GM23338 (cell line): ENCODE measurements at regions not wholly inside any gene's neighbourhood (a gene's known extent, or its start where the extent isn't known, plus 50 kb on each side); places are given as distances from the start of the nearest gene placed in this dataset.

Experiments used
- JUNB ChIP-seq: IDR thresholded peaks from one replicate; pipeline ENCODE4 v1.6.1; 2016; ENCODE audit warnings: antibody characterized with exemption; ENCODE audit not compliant: unreplicated experiment
- ZNF331 ChIP-seq: fragments of 250-450 bp; sonication (Bioruptor Pico); IDR thresholded peaks from 2 replicates; pipeline ENCODE4 v1.5.0; 2020; ENCODE audit warnings: low read depth, mild to moderate bottlenecking, moderate library complexity
- TF ChIP-seq, protein P1 (sequence below): fragments of 250-450 bp; sonication (Bioruptor Pico); IDR thresholded peaks from 2 replicates; pipeline ENCODE4 v1.5.0; 2020; ENCODE audit warnings: mild to moderate bottlenecking, moderate library complexity
- TF ChIP-seq, protein P2 (sequence below), 2 experiments: fragments of 200-600 bp in 1 of 2; sonication (generic) in 1 of 2; conservative IDR thresholded peaks; 2 replicates each; pipeline versions ENCODE4 v1.5.1 to v1.6.1; 2016 to 2017; ENCODE audit warnings: antibody characterized with exemption in 2 of 2, low read depth in 2 of 2, mild to moderate bottlenecking in 2 of 2, moderate library complexity in 1 of 2
- TF ChIP-seq, protein P3 (sequence below): IDR thresholded peaks from one replicate; pipeline ENCODE4 v1.6.1; 2018; ENCODE audit warnings: antibody characterized with exemption; ENCODE audit not compliant: unreplicated experiment

DNA sequence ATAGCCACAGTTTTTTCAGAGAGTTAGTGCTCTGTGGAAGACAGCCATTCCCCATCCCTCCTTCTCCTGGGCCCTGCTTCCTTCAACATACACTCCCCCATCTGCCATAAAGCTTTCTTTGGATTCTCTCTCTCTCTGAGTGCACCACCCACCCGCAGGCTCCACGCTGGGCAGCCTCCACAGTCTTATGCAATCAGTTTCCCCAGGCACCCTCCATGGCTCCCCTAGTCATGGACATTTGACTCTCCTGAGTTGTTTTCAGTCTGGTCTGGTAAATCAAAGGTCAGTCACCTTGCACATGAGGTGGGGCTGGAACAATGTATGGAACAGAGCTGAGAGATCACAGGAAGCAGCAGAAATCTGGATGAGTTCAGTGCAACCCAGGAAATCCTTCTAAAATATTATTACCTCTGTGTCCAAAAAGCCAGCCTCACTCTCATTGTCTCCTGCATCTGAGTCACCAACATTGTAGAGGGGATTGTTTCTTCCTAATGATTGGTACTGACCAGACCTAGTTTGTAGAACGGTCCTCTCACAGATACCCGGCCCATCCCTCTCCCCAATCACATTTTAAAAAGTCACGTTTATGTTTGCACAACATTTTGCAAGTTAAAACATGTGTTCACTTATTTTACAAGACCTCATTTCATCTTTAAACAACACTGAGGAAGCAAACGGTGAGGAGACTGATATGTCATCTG, 70.1 kb downstream of the CYCS start (continued):
- TF ChIP-seq, protein P1, sequence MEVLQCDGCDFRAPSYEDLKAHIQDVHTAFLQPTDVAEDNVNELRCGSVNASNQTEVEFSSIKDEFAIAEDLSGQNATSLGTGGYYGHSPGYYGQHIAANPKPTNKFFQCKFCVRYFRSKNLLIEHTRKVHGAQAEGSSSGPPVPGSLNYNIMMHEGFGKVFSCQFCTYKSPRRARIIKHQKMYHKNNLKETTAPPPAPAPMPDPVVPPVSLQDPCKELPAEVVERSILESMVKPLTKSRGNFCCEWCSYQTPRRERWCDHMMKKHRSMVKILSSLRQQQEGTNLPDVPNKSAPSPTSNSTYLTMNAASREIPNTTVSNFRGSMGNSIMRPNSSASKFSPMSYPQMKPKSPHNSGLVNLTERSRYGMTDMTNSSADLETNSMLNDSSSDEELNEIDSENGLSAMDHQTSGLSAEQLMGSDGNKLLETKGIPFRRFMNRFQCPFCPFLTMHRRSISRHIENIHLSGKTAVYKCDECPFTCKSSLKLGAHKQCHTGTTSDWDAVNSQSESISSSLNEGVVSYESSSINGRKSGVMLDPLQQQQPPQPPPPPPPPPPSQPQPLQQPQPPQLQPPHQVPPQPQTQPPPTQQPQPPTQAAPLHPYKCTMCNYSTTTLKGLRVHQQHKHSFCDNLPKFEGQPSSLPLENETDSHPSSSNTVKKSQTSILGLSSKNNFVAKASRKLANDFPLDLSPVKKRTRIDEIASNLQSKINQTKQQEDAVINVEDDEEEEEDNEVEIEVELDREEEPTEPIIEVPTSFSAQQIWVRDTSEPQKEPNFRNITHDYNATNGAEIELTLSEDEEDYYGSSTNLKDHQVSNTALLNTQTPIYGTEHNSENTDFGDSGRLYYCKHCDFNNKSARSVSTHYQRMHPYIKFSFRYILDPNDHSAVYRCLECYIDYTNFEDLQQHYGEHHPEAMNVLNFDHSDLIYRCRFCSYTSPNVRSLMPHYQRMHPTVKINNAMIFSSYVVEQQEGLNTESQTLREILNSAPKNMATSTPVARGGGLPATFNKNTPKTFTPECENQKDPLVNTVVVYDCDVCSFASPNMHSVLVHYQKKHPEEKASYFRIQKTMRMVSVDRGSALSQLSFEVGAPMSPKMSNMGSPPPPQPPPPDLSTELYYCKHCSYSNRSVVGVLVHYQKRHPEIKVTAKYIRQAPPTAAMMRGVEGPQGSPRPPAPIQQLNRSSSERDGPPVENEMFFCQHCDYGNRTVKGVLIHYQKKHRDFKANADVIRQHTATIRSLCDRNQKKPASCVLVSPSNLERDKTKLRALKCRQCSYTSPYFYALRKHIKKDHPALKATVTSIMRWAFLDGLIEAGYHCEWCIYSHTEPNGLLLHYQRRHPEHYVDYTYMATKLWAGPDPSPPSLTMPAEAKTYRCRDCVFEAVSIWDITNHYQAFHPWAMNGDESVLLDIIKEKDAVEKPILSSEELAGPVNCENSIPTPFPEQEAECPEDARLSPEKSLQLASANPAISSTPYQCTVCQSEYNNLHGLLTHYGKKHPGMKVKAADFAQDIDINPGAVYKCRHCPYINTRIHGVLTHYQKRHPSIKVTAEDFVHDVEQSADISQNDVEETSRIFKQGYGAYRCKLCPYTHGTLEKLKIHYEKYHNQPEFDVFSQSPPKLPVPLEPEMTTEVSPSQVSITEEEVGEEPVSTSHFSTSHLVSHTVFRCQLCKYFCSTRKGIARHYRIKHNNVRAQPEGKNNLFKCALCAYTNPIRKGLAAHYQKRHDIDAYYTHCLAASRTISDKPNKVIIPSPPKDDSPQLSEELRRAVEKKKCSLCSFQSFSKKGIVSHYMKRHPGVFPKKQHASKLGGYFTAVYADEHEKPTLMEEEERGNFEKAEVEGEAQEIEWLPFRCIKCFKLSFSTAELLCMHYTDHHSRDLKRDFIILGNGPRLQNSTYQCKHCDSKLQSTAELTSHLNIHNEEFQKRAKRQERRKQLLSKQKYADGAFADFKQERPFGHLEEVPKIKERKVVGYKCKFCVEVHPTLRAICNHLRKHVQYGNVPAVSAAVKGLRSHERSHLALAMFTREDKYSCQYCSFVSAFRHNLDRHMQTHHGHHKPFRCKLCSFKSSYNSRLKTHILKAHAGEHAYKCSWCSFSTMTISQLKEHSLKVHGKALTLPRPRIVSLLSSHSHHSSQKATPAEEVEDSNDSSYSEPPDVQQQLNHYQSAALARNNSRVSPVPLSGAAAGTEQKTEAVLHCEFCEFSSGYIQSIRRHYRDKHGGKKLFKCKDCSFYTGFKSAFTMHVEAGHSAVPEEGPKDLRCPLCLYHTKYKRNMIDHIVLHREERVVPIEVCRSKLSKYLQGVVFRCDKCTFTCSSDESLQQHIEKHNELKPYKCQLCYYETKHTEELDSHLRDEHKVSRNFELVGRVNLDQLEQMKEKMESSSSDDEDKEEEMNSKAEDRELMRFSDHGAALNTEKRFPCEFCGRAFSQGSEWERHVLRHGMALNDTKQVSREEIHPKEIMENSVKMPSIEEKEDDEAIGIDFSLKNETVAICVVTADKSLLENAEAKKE (CRISPR knock-in tag) = no peak
- no peak for TF ChIP-seq ZNF331 (CRISPR knock-in tag)
- TF ChIP-seq, protein P2, sequence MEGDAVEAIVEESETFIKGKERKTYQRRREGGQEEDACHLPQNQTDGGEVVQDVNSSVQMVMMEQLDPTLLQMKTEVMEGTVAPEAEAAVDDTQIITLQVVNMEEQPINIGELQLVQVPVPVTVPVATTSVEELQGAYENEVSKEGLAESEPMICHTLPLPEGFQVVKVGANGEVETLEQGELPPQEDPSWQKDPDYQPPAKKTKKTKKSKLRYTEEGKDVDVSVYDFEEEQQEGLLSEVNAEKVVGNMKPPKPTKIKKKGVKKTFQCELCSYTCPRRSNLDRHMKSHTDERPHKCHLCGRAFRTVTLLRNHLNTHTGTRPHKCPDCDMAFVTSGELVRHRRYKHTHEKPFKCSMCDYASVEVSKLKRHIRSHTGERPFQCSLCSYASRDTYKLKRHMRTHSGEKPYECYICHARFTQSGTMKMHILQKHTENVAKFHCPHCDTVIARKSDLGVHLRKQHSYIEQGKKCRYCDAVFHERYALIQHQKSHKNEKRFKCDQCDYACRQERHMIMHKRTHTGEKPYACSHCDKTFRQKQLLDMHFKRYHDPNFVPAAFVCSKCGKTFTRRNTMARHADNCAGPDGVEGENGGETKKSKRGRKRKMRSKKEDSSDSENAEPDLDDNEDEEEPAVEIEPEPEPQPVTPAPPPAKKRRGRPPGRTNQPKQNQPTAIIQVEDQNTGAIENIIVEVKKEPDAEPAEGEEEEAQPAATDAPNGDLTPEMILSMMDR (conservative IDR thresholded peaks at IDR 0.05; ENCODE audit: low read depth in 2 of 2) = no peak
- no peak for TF ChIP-seq JUNB
- TF ChIP-seq, protein P3, sequence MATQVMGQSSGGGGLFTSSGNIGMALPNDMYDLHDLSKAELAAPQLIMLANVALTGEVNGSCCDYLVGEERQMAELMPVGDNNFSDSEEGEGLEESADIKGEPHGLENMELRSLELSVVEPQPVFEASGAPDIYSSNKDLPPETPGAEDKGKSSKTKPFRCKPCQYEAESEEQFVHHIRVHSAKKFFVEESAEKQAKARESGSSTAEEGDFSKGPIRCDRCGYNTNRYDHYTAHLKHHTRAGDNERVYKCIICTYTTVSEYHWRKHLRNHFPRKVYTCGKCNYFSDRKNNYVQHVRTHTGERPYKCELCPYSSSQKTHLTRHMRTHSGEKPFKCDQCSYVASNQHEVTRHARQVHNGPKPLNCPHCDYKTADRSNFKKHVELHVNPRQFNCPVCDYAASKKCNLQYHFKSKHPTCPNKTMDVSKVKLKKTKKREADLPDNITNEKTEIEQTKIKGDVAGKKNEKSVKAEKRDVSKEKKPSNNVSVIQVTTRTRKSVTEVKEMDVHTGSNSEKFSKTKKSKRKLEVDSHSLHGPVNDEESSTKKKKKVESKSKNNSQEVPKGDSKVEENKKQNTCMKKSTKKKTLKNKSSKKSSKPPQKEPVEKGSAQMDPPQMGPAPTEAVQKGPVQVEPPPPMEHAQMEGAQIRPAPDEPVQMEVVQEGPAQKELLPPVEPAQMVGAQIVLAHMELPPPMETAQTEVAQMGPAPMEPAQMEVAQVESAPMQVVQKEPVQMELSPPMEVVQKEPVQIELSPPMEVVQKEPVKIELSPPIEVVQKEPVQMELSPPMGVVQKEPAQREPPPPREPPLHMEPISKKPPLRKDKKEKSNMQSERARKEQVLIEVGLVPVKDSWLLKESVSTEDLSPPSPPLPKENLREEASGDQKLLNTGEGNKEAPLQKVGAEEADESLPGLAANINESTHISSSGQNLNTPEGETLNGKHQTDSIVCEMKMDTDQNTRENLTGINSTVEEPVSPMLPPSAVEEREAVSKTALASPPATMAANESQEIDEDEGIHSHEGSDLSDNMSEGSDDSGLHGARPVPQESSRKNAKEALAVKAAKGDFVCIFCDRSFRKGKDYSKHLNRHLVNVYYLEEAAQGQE = no peak
